HEK293 (cell line): ENCODE measurements at regions not wholly inside any gene's neighbourhood (a gene's known extent, or its start where the extent isn't known, plus 50 kb on each side); places are given as distances from the start of the nearest gene placed in this dataset.

Source experiments
- CTCF ChIA-PET: fragments of 350-600 bp; formaldehyde crosslinking; extraction: SDS; loops from one replicate; lab custom pipeline; 2021; ENCODE audit warnings: antibody characterized with exemption; lab: Yijun Ruan, JAX
- POLR2A ChIA-PET: fragments of 300-600 bp; formaldehyde crosslinking; extraction: SDS; loops from one replicate; lab custom pipeline; 2020; ENCODE audit warnings: antibody characterized with exemption, inconsistent platforms; lab: Yijun Ruan, JAX
- H3K27ac ChIP-seq: fragments of 200-500 bp; sonication (Bioruptor generic); 2 replicates; pipeline ENCODE4 v1.5.1; 2014; ENCODE audit warnings: low read depth, low read length, control low read depth, inconsistent platforms; ENCODE audit errors: extremely low read depth
- H3K36me3 ChIP-seq, 2 experiments: fragments of 200-500 bp in 1 of 2; sonication (Bioruptor generic) in 1 of 2; 1 replicate in 1 of 2; 2 replicates in 1 of 2; pipeline ENCODE4 v1.5.1; 2014 to 2017; ENCODE audit warnings: inconsistent platforms in 2 of 2, low read length in 2 of 2; ENCODE audit not compliant: control insufficient read depth in 2 of 2, insufficient read depth in 1 of 2
- H3K4me1 ChIP-seq: fragments of 200-500 bp; sonication (Bioruptor generic); 2 replicates; pipeline ENCODE4 v1.5.1; 2014; ENCODE audit warnings: mild to moderate bottlenecking, low read length, inconsistent platforms; ENCODE audit not compliant: control insufficient read depth, insufficient read depth
- H3K4me3 ChIP-seq: 2 replicates; pipeline ENCODE4 v1.5.1; 2011; ENCODE audit warnings: low read depth, mild to moderate bottlenecking, control low read depth, low read length, moderate library complexity
- H3K9me3 ChIP-seq: fragments of 200-500 bp; sonication (Bioruptor generic); 2 replicates; pipeline ENCODE4 v1.5.1; 2014; ENCODE audit warnings: low read depth, low read length, inconsistent platforms; ENCODE audit not compliant: control insufficient read depth, insufficient read depth
- ATF2 ChIP-seq: fragments of 450-650 bp; formaldehyde crosslinking; IDR thresholded peaks from 2 replicates; pipeline ENCODE4 v1.5.1; 2016; ENCODE audit warnings: missing biosample characterization, missing genetic modification characterization, low read depth
- ELK4 ChIP-seq: IDR thresholded peaks from 2 replicates; pipeline ENCODE4 v1.6.1; 2011; ENCODE audit warnings: mild to moderate bottlenecking, low read depth, low read length, borderline replicate concordance
- HOXA7 ChIP-seq: sonication (generic); formaldehyde crosslinking; IDR thresholded peaks from 2 replicates; pipeline ENCODE4 v1.8.1; 2022; ENCODE audit warnings: missing genetic modification reagents, borderline replicate concordance
- HOXC10 ChIP-seq: sonication (generic); formaldehyde crosslinking; IDR thresholded peaks from 2 replicates; pipeline ENCODE4 v1.8.1; 2023; ENCODE audit warnings: mild to moderate bottlenecking, missing genetic modification reagents
- KLF10 ChIP-seq: fragments of 450-650 bp; IDR thresholded peaks from 2 replicates; pipeline ENCODE4 v1.5.1; 2018; ENCODE audit warnings: missing biosample characterization, mild to moderate bottlenecking, missing genetic modification characterization
- KLF9 ChIP-seq: fragments of 450-650 bp; formaldehyde crosslinking; IDR thresholded peaks from 2 replicates; pipeline ENCODE4 v1.5.1; 2016; ENCODE audit warnings: missing biosample characterization, missing genetic modification characterization, low read depth
- MYNN ChIP-seq: fragments of 450-650 bp; formaldehyde crosslinking; IDR thresholded peaks from 2 replicates; pipeline ENCODE4 v1.5.1; 2016; ENCODE audit warnings: missing biosample characterization, missing genetic modification characterization, borderline replicate concordance
- PRDM6 ChIP-seq: fragments of 450-650 bp; formaldehyde crosslinking; IDR thresholded peaks from 2 replicates; pipeline ENCODE4 v1.5.1; 2017; ENCODE audit warnings: missing biosample characterization, missing genetic modification characterization
- TSHZ1 ChIP-seq: fragments of 450-650 bp; formaldehyde crosslinking; IDR thresholded peaks from 2 replicates; pipeline ENCODE4 v1.5.1; 2016; ENCODE audit warnings: missing biosample characterization, missing genetic modification characterization, borderline replicate concordance
- ZBTB20 ChIP-seq: fragments of 450-650 bp; formaldehyde crosslinking; IDR thresholded peaks from 2 replicates; pipeline ENCODE4 v1.5.1; 2016; ENCODE audit warnings: missing biosample characterization, missing genetic modification characterization
- ZBTB49 ChIP-seq: fragments of 450-650 bp; formaldehyde crosslinking; IDR thresholded peaks from 2 replicates; pipeline ENCODE4 v1.5.1; 2016; ENCODE audit warnings: missing biosample characterization, missing genetic modification characterization, low read depth
- ZBTB6 ChIP-seq: fragments of 450-650 bp; formaldehyde crosslinking; IDR thresholded peaks from 2 replicates; pipeline ENCODE4 v1.5.1; 2017; ENCODE audit warnings: missing biosample characterization, missing genetic modification characterization
- ZBTB7A ChIP-seq: fragments of 450-650 bp; formaldehyde crosslinking; IDR thresholded peaks from 2 replicates; pipeline ENCODE4 v1.5.1; 2016; ENCODE audit warnings: low read depth, missing biosample characterization, missing genetic modification characterization
- ZNF184 ChIP-seq: fragments of 450-650 bp; IDR thresholded peaks from 2 replicates; pipeline ENCODE4 v1.5.1; 2018; ENCODE audit warnings: missing biosample characterization, mild to moderate bottlenecking, missing genetic modification characterization
- ZNF211 ChIP-seq: fragments of 450-650 bp; formaldehyde crosslinking; IDR thresholded peaks from 2 replicates; pipeline ENCODE4 v1.5.1; 2016; ENCODE audit warnings: low read depth, missing biosample characterization, missing genetic modification characterization
- ZNF280C ChIP-seq: fragments of 450-650 bp; formaldehyde crosslinking; IDR thresholded peaks from 2 replicates; pipeline ENCODE4 v1.5.1; 2016; ENCODE audit warnings: missing biosample characterization, missing genetic modification characterization
- ZNF362 ChIP-seq: fragments of 450-650 bp; formaldehyde crosslinking; IDR thresholded peaks from 2 replicates; pipeline ENCODE4 v1.5.1; 2016; ENCODE audit warnings: missing biosample characterization, missing genetic modification characterization
- ZNF433 ChIP-seq: fragments of 450-650 bp; formaldehyde crosslinking; IDR thresholded peaks from 2 replicates; pipeline ENCODE4 v1.5.1; 2016; ENCODE audit warnings: missing biosample characterization, missing genetic modification characterization, low read depth
- ZNF521 ChIP-seq: fragments of 450-650 bp; formaldehyde crosslinking; IDR thresholded peaks from 2 replicates; pipeline ENCODE4 v1.5.1; 2017; ENCODE audit warnings: missing biosample characterization, mild to moderate bottlenecking, missing genetic modification characterization
- ZNF596 ChIP-seq: fragments of 450-650 bp; IDR thresholded peaks from 2 replicates; pipeline ENCODE4 v1.5.0; 2018; ENCODE audit warnings: missing biosample characterization, mild to moderate bottlenecking, missing genetic modification characterization, moderate library complexity
- ZNF600 ChIP-seq: fragments of 450-650 bp; formaldehyde crosslinking; IDR thresholded peaks from 2 replicates; pipeline ENCODE4 v1.5.1; 2016; ENCODE audit warnings: missing biosample characterization, missing genetic modification characterization

GRCh38 chr2:203594541-203594940 lies 59.4 kb upstream of the RAPH1 start:
- H3K9me3 ChIP-seq: no peaks in the 10 kb centered on the region
- CTCF ChIA-PET: interaction anchor here (1.6 kb wide), 1 partner anchor 12 kb away, joined by 3 read pairs; no protein-coding TSS in a partner anchor
- POLR2A ChIA-PET: no interaction called here
- no peaks in the 10 kb centered on the region for H3K4me1 ChIP-seq
- no peaks in the 10 kb centered on the region for H3K36me3 ChIP-seq
- H3K27ac ChIP-seq: no peak overlapping the region
- TF ChIP-seq ZNF521 (tag by site-specific recombination) (no peak), PRDM6 (tag by site-specific recombination) (no peak), ZNF433 (tag by site-specific recombination) (no peak), ZBTB7A (no peak), ZNF184 (tag by site-specific recombination) (no peak), ZBTB6 (tag by site-specific recombination) (no peak), HOXA7 (no peak), KLF9 (no peak), ELK4 (no peak), ZNF280C (tag by site-specific recombination) (no peak), KLF10 (tag by site-specific recombination) (no peak)
- H3K4me3 ChIP-seq: no peak overlapping the region

- Histone ChIP-seq H3K36me3 (no peaks in the 10 kb centered on the region), H3K4me3 (no peak overlapping the region), H3K27ac (no peak overlapping the region), H3K9me3 (no peaks in the 10 kb centered on the region), H3K4me1 (no peaks in the 10 kb centered on the region)
- POLR2A ChIA-PET: no interaction called here
- CTCF ChIA-PET: interaction anchor here (1.6 kb wide), 1 partner anchor 10 kb away, joined by 3 read pairs; no protein-coding TSS in a partner anchor
- TF ChIP-seq TSHZ1 (tag by site-specific recombination) (no peak), ZBTB49 (tag by site-specific recombination) (no peak), ZBTB20 (tag by site-specific recombination) (no peak), ZNF600 (tag by site-specific recombination) (no peak), ATF2 (tag by site-specific recombination) (no peak), ZNF362 (tag by site-specific recombination) (no peak), HOXC10 (CRISPR knock-in tag) (no peak), ZNF211 (tag by site-specific recombination) (no peak), MYNN (no peak), ZNF596 (tag by site-specific recombination) (no peak)
Observed at GRCh38 chr2:203596183-203596582, 61.1 kb upstream of the RAPH1 start.
